GM23338 (cell line): ENCODE measurements at regions not wholly inside any gene's neighbourhood (a gene's known extent, or its start where the extent isn't known, plus 50 kb on each side); places are given as distances from the start of the nearest gene placed in this dataset.

Experiments used
- ATAC-seq: fragments of 200-7000 bp; cut with Tn5 transposase; 3 replicates; pipeline ENCODE4 v1.9.1; 2020
- DNase-seq: peaks from one replicate; pipeline ENCODE4 v3.0.0-alpha.2; 2015; ENCODE audit warnings: low spot score
- H2AFZ ChIP-seq: fragments of 200-600 bp; sonication (generic); 2 replicates; pipeline ENCODE4 v1.8.0; 2016; ENCODE audit warnings: antibody characterized with exemption, mild to moderate bottlenecking, moderate library complexity
- H3F3A ChIP-seq: fragments of 200-600 bp; sonication (generic); replicated peaks from 2 replicates; pipeline ENCODE4 v1.8.0; 2017; ENCODE audit warnings: antibody characterized with exemption, mixed run types, low read depth
- H3K27ac ChIP-seq: fragments of 200-600 bp; sonication (generic); 2 replicates; pipeline ENCODE4 v1.6.1; 2016; ENCODE audit warnings: low read depth
- H3K27me3 ChIP-seq: fragments of 200-600 bp; sonication (generic); 2 replicates; pipeline ENCODE4 v1.8.0; 2016; ENCODE audit warnings: mild to moderate bottlenecking, mixed run types, moderate library complexity; ENCODE audit not compliant: insufficient read depth
- H3K36me3 ChIP-seq: fragments of 200-600 bp; sonication (generic); 2 replicates; pipeline ENCODE4 v1.8.0; 2016; ENCODE audit warnings: mild to moderate bottlenecking; ENCODE audit not compliant: insufficient read depth
- H3K4me1 ChIP-seq: fragments of 200-600 bp; sonication (generic); 2 replicates; pipeline ENCODE4 v1.8.0; 2016; ENCODE audit warnings: mild to moderate bottlenecking, moderate library complexity; ENCODE audit not compliant: insufficient read depth
- H3K4me2 ChIP-seq: fragments of 200-600 bp; sonication (generic); 2 replicates; pipeline ENCODE4 v1.7.1; 2017; ENCODE audit warnings: mixed run types
- H3K4me3 ChIP-seq: fragments of 200-600 bp; sonication (generic); 2 replicates; pipeline ENCODE4 v1.6.1; 2016; ENCODE audit warnings: mixed run types
- H3K79me2 ChIP-seq: fragments of 200-600 bp; sonication (generic); replicated peaks from 2 replicates; pipeline ENCODE4 v1.8.0; 2017; ENCODE audit warnings: mild to moderate bottlenecking; ENCODE audit not compliant: insufficient read depth
- H3K9me2 ChIP-seq: fragments of 200-600 bp; sonication (generic); 2 replicates; pipeline ENCODE4 v1.8.0; 2017; ENCODE audit not compliant: insufficient read depth
- H4K20me1 ChIP-seq: fragments of 200-600 bp; sonication (generic); replicated peaks from 2 replicates; pipeline ENCODE4 v1.8.0; 2017; ENCODE audit warnings: mild to moderate bottlenecking; ENCODE audit not compliant: insufficient read depth
- H3K27ac Mint-ChIP-seq: 2 replicates; pipeline ENCODE4 v1.8.0; 2020; ENCODE audit warnings: inconsistent platforms, mild to moderate bottlenecking, moderate library complexity, mixed read lengths
- H3K27me3 Mint-ChIP-seq: 3 replicates; pipeline ENCODE4 v1.8.0; 2022; ENCODE audit warnings: low read depth, mild to moderate bottlenecking, moderate library complexity, mixed read lengths, inconsistent platforms; ENCODE audit not compliant: insufficient read depth, poor library complexity
- H3K36me3 Mint-ChIP-seq: 3 replicates; pipeline ENCODE4 v1.8.0; 2021; ENCODE audit warnings: low read depth, mild to moderate bottlenecking, inconsistent platforms, moderate library complexity, mixed read lengths
- H3K4me1 Mint-ChIP-seq: 3 replicates; pipeline ENCODE4 v1.8.0; 2020; ENCODE audit warnings: mild to moderate bottlenecking, inconsistent platforms, mixed read lengths
- H3K4me3 Mint-ChIP-seq: 3 replicates; pipeline ENCODE4 v1.8.0; 2021; ENCODE audit warnings: moderate library complexity, mild to moderate bottlenecking, inconsistent platforms, mixed read lengths
- H3K9me3 Mint-ChIP-seq: 3 replicates; pipeline ENCODE4 v1.8.0; 2020; ENCODE audit warnings: moderate library complexity, mild to moderate bottlenecking, inconsistent platforms, mixed read lengths
- ETS1 ChIP-seq: IDR thresholded peaks from 2 replicates; pipeline ENCODE4 v1.6.1; 2016; ENCODE audit warnings: antibody characterized with exemption
- EZH2 ChIP-seq: fragments of 200-600 bp; sonication (generic); IDR thresholded peaks from one replicate; pipeline ENCODE4 v1.8.0; 2017; ENCODE audit warnings: antibody characterized with exemption, mild to moderate bottlenecking, low read depth; ENCODE audit not compliant: unreplicated experiment
- EZH2phosphoT487 ChIP-seq: fragments of 200-600 bp; sonication (generic); IDR thresholded peaks from one replicate; pipeline ENCODE4 v1.8.1; 2018; ENCODE audit warnings: antibody characterized with exemption; ENCODE audit not compliant: unreplicated experiment
- NANOG ChIP-seq: IDR thresholded peaks from 2 replicates; pipeline ENCODE4 v1.6.1; 2016; ENCODE audit warnings: antibody characterized with exemption, borderline replicate concordance
- POLR2AphosphoS5 ChIP-seq: IDR thresholded peaks from 2 replicates; pipeline ENCODE4 v1.6.1; 2016; ENCODE audit warnings: antibody characterized with exemption, low read depth
- REST ChIP-seq: IDR thresholded peaks from one replicate; pipeline ENCODE4 v1.6.1; 2018; ENCODE audit warnings: antibody characterized with exemption; ENCODE audit not compliant: unreplicated experiment
- STAT1 ChIP-seq: IDR thresholded peaks from one replicate; pipeline ENCODE4 v1.6.1; 2016; ENCODE audit warnings: antibody characterized with exemption; ENCODE audit not compliant: unreplicated experiment
- ZNF114 ChIP-seq: fragments of 250-450 bp; sonication (Bioruptor Pico); IDR thresholded peaks from 2 replicates; pipeline ENCODE4 v1.5.0; 2020; ENCODE audit warnings: mild to moderate bottlenecking, moderate library complexity
- TF ChIP-seq, protein P1 (sequence below): fragments of 250-450 bp; sonication (Bioruptor Pico); IDR thresholded peaks from 2 replicates; pipeline ENCODE4 v1.5.0; 2020; ENCODE audit warnings: mild to moderate bottlenecking, moderate library complexity

DNA sequence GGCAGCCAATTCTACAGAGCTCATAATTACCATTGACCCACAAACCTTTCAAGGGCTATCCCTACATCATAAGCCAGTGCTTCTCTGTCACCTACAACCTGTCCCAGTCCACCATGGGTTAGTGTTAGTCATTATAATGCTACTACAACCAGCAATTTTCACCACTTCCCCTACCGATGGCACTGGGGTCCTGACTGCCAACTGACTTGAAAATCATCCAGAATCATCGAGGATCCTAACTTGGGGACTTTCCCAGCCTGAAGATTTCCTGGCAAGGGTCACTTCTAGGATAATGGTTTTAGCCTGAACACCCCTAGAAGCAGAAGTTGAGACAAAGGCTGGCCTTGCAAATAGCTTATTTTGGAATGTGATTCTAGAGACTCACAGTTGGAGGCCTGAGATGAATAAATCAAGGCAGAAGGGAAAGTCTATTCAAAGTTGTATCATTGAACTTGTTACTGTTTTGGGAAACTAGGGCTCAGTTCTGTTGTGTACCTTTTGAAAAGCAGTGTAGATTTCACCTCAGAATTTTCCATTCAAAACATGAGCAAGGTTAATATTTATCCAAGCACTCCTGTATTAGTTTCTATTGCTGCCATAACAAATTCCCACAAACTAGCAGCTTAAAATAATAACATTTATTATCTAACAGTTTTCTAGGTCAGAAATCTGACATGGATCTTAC lies 633.0 kb downstream of the LRRC70 start:
- H3K4me3 ChIP-seq = no peak overlapping the region
- TF ChIP-seq EZH2phosphoT487 (no peak), REST (no peak), STAT1 (no peak)
- no peak overlapping the region for H3K27ac ChIP-seq
- peaks cover 1% of the 10 kb centered on the region for H3K27me3 Mint-ChIP-seq
- H3F3A ChIP-seq = no peaks in the 10 kb centered on the region
- no peaks in the 10 kb centered on the region for H3K27me3 ChIP-seq
- H3K9me3 Mint-ChIP-seq = no peaks in the 10 kb centered on the region; the same call in 2 of the 3 replicates
- H3K4me1 ChIP-seq = peaks cover 7% of the 10 kb centered on the region; the same call in 1 of the 2 replicates
- H3K36me3 ChIP-seq = no peaks in the 10 kb centered on the region
- H3K79me2 ChIP-seq = no peaks in the 10 kb centered on the region
- no peak overlapping the region for H3K4me3 Mint-ChIP-seq
- no peak overlapping the region for H2AFZ ChIP-seq
- H3K27ac Mint-ChIP-seq = peak overlapping the region; percentile 8; the same call in 1 of the 2 replicates
- peaks cover 2% of the 10 kb centered on the region; the same call in 1 of the 2 replicates for H3K9me2 ChIP-seq
- no peaks in the 10 kb centered on the region for H3K36me3 Mint-ChIP-seq
- DNase-seq = peak; percentile 28
- H3K4me1 Mint-ChIP-seq = peaks cover 17% of the 10 kb centered on the region; the same call in 2 of the 3 replicates
- peak; percentile 39 for ATAC-seq
- 0 out of 2 replicates have a peak overlapping the region, but pooled peaks have one; percentile 9 for H3K4me2 ChIP-seq
- H4K20me1 ChIP-seq = no peaks in the 10 kb centered on the region

GRCh38 chr5:63205976-63206375 lies 627.4 kb downstream of the LRRC70 start:
- Histone ChIP-seq H3K4me3 (no peak overlapping the region), H3F3A (no peaks in the 10 kb centered on the region), H3K27ac (no peak overlapping the region), H3K27me3 (no peaks in the 10 kb centered on the region), H2AFZ (no peak overlapping the region), H3K9me2 (peaks cover 7% of the 10 kb centered on the region), H4K20me1 (no peaks in the 10 kb centered on the region), H3K4me1 (peaks cover 11% of the 10 kb centered on the region), H3K79me2 (no peaks in the 10 kb centered on the region), H3K36me3 (no peaks in the 10 kb centered on the region), H3K4me2 (peak overlapping the region; percentile 54; the same call in 1 of the 2 replicates)
- 0 out of 3 replicates have a peak, but pooled peaks cover 3% of the 10 kb centered on the region for H3K9me3 Mint-ChIP-seq
- peak; percentile 12 for DNase-seq
- no peak overlapping the region for H3K4me3 Mint-ChIP-seq
- H3K27ac Mint-ChIP-seq = no peak overlapping the region
- no peak for ATAC-seq
- H3K36me3 Mint-ChIP-seq = peaks cover 4% of the 10 kb centered on the region; the same call in 1 of the 3 replicates
- H3K4me1 Mint-ChIP-seq = peaks cover 28% of the 10 kb centered on the region
- no peaks in the 10 kb centered on the region for H3K27me3 Mint-ChIP-seq
- TF ChIP-seq ZNF114 (CRISPR knock-in tag) = no peak
- no peak for TF ChIP-seq STAT1
- no peak for TF ChIP-seq EZH2phosphoT487
- TF ChIP-seq NANOG = no peak
- TF ChIP-seq POLR2AphosphoS5 = no peak
- TF ChIP-seq, protein P1, sequence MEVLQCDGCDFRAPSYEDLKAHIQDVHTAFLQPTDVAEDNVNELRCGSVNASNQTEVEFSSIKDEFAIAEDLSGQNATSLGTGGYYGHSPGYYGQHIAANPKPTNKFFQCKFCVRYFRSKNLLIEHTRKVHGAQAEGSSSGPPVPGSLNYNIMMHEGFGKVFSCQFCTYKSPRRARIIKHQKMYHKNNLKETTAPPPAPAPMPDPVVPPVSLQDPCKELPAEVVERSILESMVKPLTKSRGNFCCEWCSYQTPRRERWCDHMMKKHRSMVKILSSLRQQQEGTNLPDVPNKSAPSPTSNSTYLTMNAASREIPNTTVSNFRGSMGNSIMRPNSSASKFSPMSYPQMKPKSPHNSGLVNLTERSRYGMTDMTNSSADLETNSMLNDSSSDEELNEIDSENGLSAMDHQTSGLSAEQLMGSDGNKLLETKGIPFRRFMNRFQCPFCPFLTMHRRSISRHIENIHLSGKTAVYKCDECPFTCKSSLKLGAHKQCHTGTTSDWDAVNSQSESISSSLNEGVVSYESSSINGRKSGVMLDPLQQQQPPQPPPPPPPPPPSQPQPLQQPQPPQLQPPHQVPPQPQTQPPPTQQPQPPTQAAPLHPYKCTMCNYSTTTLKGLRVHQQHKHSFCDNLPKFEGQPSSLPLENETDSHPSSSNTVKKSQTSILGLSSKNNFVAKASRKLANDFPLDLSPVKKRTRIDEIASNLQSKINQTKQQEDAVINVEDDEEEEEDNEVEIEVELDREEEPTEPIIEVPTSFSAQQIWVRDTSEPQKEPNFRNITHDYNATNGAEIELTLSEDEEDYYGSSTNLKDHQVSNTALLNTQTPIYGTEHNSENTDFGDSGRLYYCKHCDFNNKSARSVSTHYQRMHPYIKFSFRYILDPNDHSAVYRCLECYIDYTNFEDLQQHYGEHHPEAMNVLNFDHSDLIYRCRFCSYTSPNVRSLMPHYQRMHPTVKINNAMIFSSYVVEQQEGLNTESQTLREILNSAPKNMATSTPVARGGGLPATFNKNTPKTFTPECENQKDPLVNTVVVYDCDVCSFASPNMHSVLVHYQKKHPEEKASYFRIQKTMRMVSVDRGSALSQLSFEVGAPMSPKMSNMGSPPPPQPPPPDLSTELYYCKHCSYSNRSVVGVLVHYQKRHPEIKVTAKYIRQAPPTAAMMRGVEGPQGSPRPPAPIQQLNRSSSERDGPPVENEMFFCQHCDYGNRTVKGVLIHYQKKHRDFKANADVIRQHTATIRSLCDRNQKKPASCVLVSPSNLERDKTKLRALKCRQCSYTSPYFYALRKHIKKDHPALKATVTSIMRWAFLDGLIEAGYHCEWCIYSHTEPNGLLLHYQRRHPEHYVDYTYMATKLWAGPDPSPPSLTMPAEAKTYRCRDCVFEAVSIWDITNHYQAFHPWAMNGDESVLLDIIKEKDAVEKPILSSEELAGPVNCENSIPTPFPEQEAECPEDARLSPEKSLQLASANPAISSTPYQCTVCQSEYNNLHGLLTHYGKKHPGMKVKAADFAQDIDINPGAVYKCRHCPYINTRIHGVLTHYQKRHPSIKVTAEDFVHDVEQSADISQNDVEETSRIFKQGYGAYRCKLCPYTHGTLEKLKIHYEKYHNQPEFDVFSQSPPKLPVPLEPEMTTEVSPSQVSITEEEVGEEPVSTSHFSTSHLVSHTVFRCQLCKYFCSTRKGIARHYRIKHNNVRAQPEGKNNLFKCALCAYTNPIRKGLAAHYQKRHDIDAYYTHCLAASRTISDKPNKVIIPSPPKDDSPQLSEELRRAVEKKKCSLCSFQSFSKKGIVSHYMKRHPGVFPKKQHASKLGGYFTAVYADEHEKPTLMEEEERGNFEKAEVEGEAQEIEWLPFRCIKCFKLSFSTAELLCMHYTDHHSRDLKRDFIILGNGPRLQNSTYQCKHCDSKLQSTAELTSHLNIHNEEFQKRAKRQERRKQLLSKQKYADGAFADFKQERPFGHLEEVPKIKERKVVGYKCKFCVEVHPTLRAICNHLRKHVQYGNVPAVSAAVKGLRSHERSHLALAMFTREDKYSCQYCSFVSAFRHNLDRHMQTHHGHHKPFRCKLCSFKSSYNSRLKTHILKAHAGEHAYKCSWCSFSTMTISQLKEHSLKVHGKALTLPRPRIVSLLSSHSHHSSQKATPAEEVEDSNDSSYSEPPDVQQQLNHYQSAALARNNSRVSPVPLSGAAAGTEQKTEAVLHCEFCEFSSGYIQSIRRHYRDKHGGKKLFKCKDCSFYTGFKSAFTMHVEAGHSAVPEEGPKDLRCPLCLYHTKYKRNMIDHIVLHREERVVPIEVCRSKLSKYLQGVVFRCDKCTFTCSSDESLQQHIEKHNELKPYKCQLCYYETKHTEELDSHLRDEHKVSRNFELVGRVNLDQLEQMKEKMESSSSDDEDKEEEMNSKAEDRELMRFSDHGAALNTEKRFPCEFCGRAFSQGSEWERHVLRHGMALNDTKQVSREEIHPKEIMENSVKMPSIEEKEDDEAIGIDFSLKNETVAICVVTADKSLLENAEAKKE (CRISPR knock-in tag) = no peak
- no peak for TF ChIP-seq EZH2
- no peak for TF ChIP-seq ETS1
